ENCODE measurements at regions not wholly inside any gene's neighbourhood (a gene's known extent, or its start where the extent isn't known, plus 50 kb on each side); places are given as distances from the start of the nearest gene placed in this dataset.

- peaks cover 2% of the 10 kb centered on the region for H3K27me3 Mint-ChIP-seq (ENCODE audit: low read depth)
- no peaks in the 10 kb centered on the region for H3K9me3 Mint-ChIP-seq (ENCODE audit: insufficient read depth)
- H3K36me3 Mint-ChIP-seq (ENCODE audit: low read depth), result no peaks in the 10 kb centered on the region
- CTCF ChIA-PET, result no interaction called here
- H3K4me1 Mint-ChIP-seq (ENCODE audit: low read depth), result no peaks in the 10 kb centered on the region
- no peak overlapping the region for H3K27ac Mint-ChIP-seq
- H3K4me3 Mint-ChIP-seq, result no peak overlapping the region
- ATAC-seq (no peak), DNase-seq (no peak)
- POLR2A ChIA-PET, result no interaction called here
Measured at GRCh38 chr10:28951484-28951883, 274.2 kb downstream of the BAMBI start.

DNA sequence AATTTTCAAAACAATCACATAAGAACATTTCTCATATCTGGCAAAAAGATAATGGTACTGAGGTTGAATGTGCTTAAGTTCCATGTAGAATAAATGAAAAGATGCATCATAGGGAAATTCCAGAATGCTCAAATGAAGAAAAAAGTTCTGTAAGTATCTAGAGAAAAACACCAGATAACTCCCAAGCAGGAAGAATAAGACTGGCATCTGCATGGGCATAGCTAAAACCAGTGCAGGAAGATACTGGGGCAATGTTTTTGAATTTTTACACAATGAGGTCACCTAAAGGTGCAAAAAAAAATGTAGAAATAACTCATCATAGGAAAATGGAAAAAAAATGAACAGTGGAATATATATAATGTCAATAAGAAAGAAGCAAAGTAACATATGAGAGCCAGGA lies 275.2 kb downstream of the BAMBI start:
- Mint-ChIP-seq H3K36me3 (ENCODE audit: low read depth) (no peaks in the 10 kb centered on the region), H3K4me3 (no peak overlapping the region), H3K9me3 (ENCODE audit: insufficient read depth) (no peaks in the 10 kb centered on the region), H3K27me3 (ENCODE audit: low read depth) (peaks cover 2% of the 10 kb centered on the region), H3K4me1 (ENCODE audit: low read depth) (no peaks in the 10 kb centered on the region), H3K27ac (no peak overlapping the region)
- DNase-seq (no peak), ATAC-seq (no peak)
- ChIA-PET POLR2A (interaction anchor here (0.6 kb wide), 1 partner anchor 1039 kb away, joined by 3 read pairs; no protein-coding TSS in a partner anchor), CTCF (no interaction called here)

GRCh38 chr10:28954211-28954610 lies 276.9 kb downstream of the BAMBI start:
- ChIA-PET POLR2A (no interaction called here), CTCF (no interaction called here)
- no peaks in the 10 kb centered on the region for H3K4me1 Mint-ChIP-seq (ENCODE audit: low read depth)

GRCh38 chr10:28958468-28958867 lies 281.1 kb downstream of the BAMBI start:
- CTCF ChIA-PET, result no interaction called here
- no peak overlapping the region for H3K4me3 Mint-ChIP-seq
- peaks cover 5% of the 10 kb centered on the region for H3K9me3 Mint-ChIP-seq (ENCODE audit: insufficient read depth)
- no peaks in the 10 kb centered on the region for H3K27me3 Mint-ChIP-seq (ENCODE audit: low read depth)
- DNase-seq (no peak), ATAC-seq (no peak)
- POLR2A ChIA-PET, result no interaction called here
- no peak overlapping the region for H3K27ac Mint-ChIP-seq
- H3K4me1 Mint-ChIP-seq (ENCODE audit: low read depth), result no peaks in the 10 kb centered on the region
- no peaks in the 10 kb centered on the region for H3K36me3 Mint-ChIP-seq (ENCODE audit: low read depth)

More at GRCh38 chr10:28954211-28954610, 276.9 kb downstream of the BAMBI start:
- no peak for DNase-seq
- Mint-ChIP-seq H3K36me3 (ENCODE audit: low read depth) (no peaks in the 10 kb centered on the region), H3K27me3 (ENCODE audit: low read depth) (peaks cover 2% of the 10 kb centered on the region), H3K9me3 (ENCODE audit: insufficient read depth) (peaks cover 5% of the 10 kb centered on the region), H3K27ac (no peak overlapping the region), H3K4me3 (no peak overlapping the region)
- no peak for ATAC-seq

GRCh38 chr10:28959850-28960501 lies 282.7 kb downstream of the BAMBI start:
- peaks cover 5% of the 10 kb centered on the region for H3K9me3 Mint-ChIP-seq (ENCODE audit: insufficient read depth)
- H3K4me1 Mint-ChIP-seq (ENCODE audit: low read depth), result no peaks in the 10 kb centered on the region
- no peak for DNase-seq
- ATAC-seq, result no peak
- no peaks in the 10 kb centered on the region for H3K27me3 Mint-ChIP-seq (ENCODE audit: low read depth)
- ChIA-PET POLR2A (no interaction called here), CTCF (no interaction called here)
- H3K4me3 Mint-ChIP-seq, result no peak overlapping the region
- no peak overlapping the region for H3K27ac Mint-ChIP-seq
- no peaks in the 10 kb centered on the region for H3K36me3 Mint-ChIP-seq (ENCODE audit: low read depth)

DNA sequence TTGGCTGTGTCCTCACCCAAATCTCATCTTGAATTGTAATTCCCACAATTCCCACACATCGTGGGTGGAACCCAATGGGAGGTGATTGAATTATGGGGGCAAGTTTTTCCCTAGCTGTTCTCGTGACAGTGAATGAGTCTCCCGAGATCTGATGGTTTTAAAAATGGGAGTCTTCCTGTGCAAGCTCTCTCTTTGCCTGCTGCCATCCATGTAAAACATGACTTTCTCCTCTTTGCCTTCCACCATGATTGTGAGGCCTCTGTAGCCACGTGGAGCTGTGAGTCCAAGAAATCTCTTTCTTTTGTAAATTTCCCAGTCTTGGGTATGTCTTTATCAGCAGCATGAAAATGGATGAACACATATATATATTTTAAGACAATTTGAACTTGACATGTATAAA lies 285.4 kb downstream of the BAMBI start:
- POLR2A ChIA-PET, result no interaction called here
- Mint-ChIP-seq H3K36me3 (ENCODE audit: low read depth) (no peaks in the 10 kb centered on the region), H3K27me3 (ENCODE audit: low read depth) (no peaks in the 10 kb centered on the region), H3K4me1 (ENCODE audit: low read depth) (no peaks in the 10 kb centered on the region), H3K27ac (no peak overlapping the region), H3K9me3 (ENCODE audit: insufficient read depth) (peaks cover 5% of the 10 kb centered on the region), H3K4me3 (no peak overlapping the region)
- ATAC-seq (no peak), DNase-seq (no peak)
- CTCF ChIA-PET, result interaction anchor here (1.6 kb wide), 1 partner anchor 299 kb away, joined by 3 read pairs; no protein-coding TSS in a partner anchor

- ATAC-seq, result no peak
- Mint-ChIP-seq H3K36me3 (ENCODE audit: low read depth) (no peaks in the 10 kb centered on the region), H3K9me3 (ENCODE audit: insufficient read depth) (peaks cover 2% of the 10 kb centered on the region), H3K27ac (no peak overlapping the region), H3K4me1 (ENCODE audit: low read depth) (no peaks in the 10 kb centered on the region), H3K4me3 (no peak overlapping the region), H3K27me3 (ENCODE audit: low read depth) (no peaks in the 10 kb centered on the region)
- no peak for DNase-seq
- POLR2A ChIA-PET, result no interaction called here
- CTCF ChIA-PET, result no interaction called here
Measured at GRCh38 chr10:28963539-28964221, 286.4 kb downstream of the BAMBI start.

DNA sequence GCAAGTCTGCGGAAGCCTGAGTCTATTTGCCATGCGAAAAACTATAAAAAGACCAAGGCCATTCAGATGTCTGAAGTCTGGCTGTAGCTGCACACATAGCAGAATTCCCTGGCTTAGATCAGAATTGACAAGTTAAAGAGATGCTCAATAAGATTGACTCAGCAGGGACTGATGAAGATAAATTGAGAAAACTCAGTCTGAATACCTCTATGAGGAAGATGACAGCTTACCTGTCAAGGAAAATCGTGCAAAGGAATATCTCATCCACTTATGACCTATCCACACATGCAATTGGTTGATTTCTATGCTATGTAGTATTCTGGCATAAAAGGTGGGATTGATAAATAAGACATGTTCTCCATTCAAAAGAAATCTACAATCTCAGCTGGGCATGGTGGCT lies 288.6 kb downstream of the BAMBI start:
- Mint-ChIP-seq H3K27me3 (ENCODE audit: low read depth) (no peaks in the 10 kb centered on the region), H3K4me3 (no peak overlapping the region), H3K9me3 (ENCODE audit: insufficient read depth) (no peaks in the 10 kb centered on the region), H3K4me1 (ENCODE audit: low read depth) (no peaks in the 10 kb centered on the region), H3K36me3 (ENCODE audit: low read depth) (no peaks in the 10 kb centered on the region), H3K27ac (no peak overlapping the region)
- ChIA-PET POLR2A (no interaction called here), CTCF (no interaction called here)
- ATAC-seq (no peak), DNase-seq (no peak)

DNA sequence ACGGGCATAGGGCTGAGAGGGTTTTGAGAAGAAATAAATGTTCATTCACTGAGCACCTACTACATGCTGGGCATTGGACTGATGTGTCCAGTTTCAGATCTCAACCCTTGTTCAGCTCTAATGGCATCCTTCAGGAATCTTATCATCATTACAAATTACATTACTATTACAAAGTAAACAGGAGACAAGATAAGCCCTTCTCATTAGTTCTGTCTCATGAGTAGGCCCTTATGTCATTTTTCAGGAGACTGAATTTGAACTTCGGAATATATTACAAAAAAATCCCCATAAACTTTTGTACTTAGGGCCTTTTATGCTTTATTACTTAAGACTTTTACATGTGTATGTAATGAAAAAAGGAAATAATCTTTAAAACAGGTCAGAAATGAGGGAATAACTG lies 289.7 kb downstream of the BAMBI start:
- ATAC-seq (no peak), DNase-seq (no peak)
- no peak overlapping the region for H3K27ac Mint-ChIP-seq
- no peaks in the 10 kb centered on the region for H3K36me3 Mint-ChIP-seq (ENCODE audit: low read depth)
- H3K4me1 Mint-ChIP-seq (ENCODE audit: low read depth), result no peaks in the 10 kb centered on the region
- CTCF ChIA-PET, result no interaction called here
- no peaks in the 10 kb centered on the region for H3K9me3 Mint-ChIP-seq (ENCODE audit: insufficient read depth)
- no peaks in the 10 kb centered on the region for H3K27me3 Mint-ChIP-seq (ENCODE audit: low read depth)
- POLR2A ChIA-PET, result no interaction called here
- H3K4me3 Mint-ChIP-seq, result no peak overlapping the region

DNA sequence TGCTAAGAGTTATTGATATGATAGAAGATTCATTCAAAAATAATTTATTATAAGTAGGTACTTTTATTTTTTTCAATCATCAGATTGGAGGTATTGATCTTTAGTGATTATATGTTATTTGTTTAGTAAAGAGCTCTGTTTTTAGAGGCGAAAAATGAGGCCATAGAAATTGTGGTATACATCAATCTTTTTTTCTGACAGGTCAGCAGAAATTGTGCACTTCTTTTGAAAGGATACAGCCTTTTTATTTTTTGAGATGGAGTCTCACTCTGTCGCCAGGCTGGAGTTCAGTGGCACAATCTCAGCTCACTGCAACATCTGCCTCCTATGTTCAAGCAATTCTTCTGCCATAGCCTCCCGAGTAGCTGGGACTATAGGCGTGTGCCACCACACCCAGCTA lies 292.1 kb downstream of the BAMBI start:
- no peaks in the 10 kb centered on the region for H3K9me3 Mint-ChIP-seq (ENCODE audit: insufficient read depth)
- POLR2A ChIA-PET, result no interaction called here
- no peak overlapping the region for H3K4me3 Mint-ChIP-seq
- CTCF ChIA-PET, result no interaction called here
- H3K36me3 Mint-ChIP-seq (ENCODE audit: low read depth), result no peaks in the 10 kb centered on the region
- ATAC-seq (no peak), DNase-seq (no peak)
- no peaks in the 10 kb centered on the region for H3K4me1 Mint-ChIP-seq (ENCODE audit: low read depth)
- H3K27ac Mint-ChIP-seq, result no peak overlapping the region
- H3K27me3 Mint-ChIP-seq (ENCODE audit: low read depth), result no peaks in the 10 kb centered on the region

GRCh38 chr10:28970231-28970630 lies 292.9 kb downstream of the BAMBI start:
- CTCF ChIA-PET, result interaction anchor here (1.1 kb wide), 1 partner anchor 19 kb away, joined by 3 read pairs; no protein-coding TSS in a partner anchor
- ATAC-seq, result no peak
- DNase-seq, result no peak

DNA sequence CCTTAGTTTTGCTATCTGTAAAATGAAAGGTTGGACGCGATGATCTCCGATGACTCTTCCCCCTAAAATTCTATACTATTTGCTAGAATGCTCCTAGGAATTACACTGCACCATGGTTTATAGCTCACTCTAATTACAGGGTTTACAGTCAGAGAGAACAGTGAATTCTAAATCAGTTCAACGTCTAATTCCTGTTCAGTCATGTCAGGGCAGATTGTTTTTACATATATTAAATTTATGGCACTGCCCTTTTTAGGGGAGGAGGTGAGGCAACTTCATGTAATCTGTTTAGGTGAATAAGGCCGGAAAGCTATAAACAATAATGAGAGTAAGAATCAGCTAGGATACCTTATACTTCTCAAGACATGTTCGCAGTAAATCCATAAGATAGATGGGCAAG lies 293.9 kb downstream of the BAMBI start:
- ChIA-PET CTCF (no interaction called here), POLR2A (no interaction called here)
- Mint-ChIP-seq H3K27me3 (ENCODE audit: low read depth) (no peaks in the 10 kb centered on the region), H3K9me3 (ENCODE audit: insufficient read depth) (no peaks in the 10 kb centered on the region), H3K4me3 (no peak overlapping the region), H3K36me3 (ENCODE audit: low read depth) (no peaks in the 10 kb centered on the region), H3K4me1 (ENCODE audit: low read depth) (no peaks in the 10 kb centered on the region), H3K27ac (no peak overlapping the region)
- no peak for DNase-seq
- ATAC-seq, result no peak

More at GRCh38 chr10:28970231-28970630, 292.9 kb downstream of the BAMBI start:
- H3K36me3 Mint-ChIP-seq (ENCODE audit: low read depth), result no peaks in the 10 kb centered on the region
- no peaks in the 10 kb centered on the region for H3K9me3 Mint-ChIP-seq (ENCODE audit: insufficient read depth)
- H3K4me1 Mint-ChIP-seq (ENCODE audit: low read depth), result no peaks in the 10 kb centered on the region
- POLR2A ChIA-PET, result no interaction called here
- H3K27ac Mint-ChIP-seq, result no peak overlapping the region
- H3K27me3 Mint-ChIP-seq (ENCODE audit: low read depth), result no peaks in the 10 kb centered on the region
- H3K4me3 Mint-ChIP-seq, result no peak overlapping the region

- Mint-ChIP-seq H3K27me3 (ENCODE audit: low read depth) (no peaks in the 10 kb centered on the region), H3K9me3 (ENCODE audit: insufficient read depth) (no peaks in the 10 kb centered on the region), H3K4me1 (ENCODE audit: low read depth) (no peaks in the 10 kb centered on the region), H3K4me3 (no peak overlapping the region), H3K36me3 (ENCODE audit: low read depth) (no peaks in the 10 kb centered on the region), H3K27ac (no peak overlapping the region)
- ChIA-PET POLR2A (no interaction called here), CTCF (no interaction called here)
- ATAC-seq (no peak), DNase-seq (no peak)
Measured at GRCh38 chr10:28971764-28972163, 294.4 kb downstream of the BAMBI start.

Data from activated CD8-positive, alpha-beta T cell treated with anti-CD3 and anti-CD28 coated beads, Interleukin-2, amount 10 ng/mL, durations not matched to agents 7 days and 5 days (primary cell).